GM23248 (cell line): ENCODE measurements at regions not wholly inside any gene's neighbourhood (a gene's known extent, or its start where the extent isn't known, plus 50 kb on each side); places are given as distances from the start of the nearest gene placed in this dataset.

Experiments
- EZH2 ChIP-seq: fragments of 200-600 bp; sonication (generic); IDR thresholded peaks from 2 replicates; pipeline ENCODE4 v1.6.1; 2018; ENCODE audit warnings: antibody characterized with exemption, mild to moderate bottlenecking; ENCODE audit not compliant: insufficient read depth, poor library complexity, severe bottlenecking
- EZH2phosphoT487 ChIP-seq: fragments of 200-600 bp; sonication (generic); IDR thresholded peaks from 2 replicates; pipeline ENCODE4 v1.6.1; 2018; ENCODE audit warnings: antibody characterized with exemption, moderate library complexity, mild to moderate bottlenecking, low read depth; ENCODE audit not compliant: insufficient read depth

- no peak for TF ChIP-seq EZH2
- no peak for TF ChIP-seq EZH2phosphoT487
These were observed 230.7 kb downstream of the TFAP2C start for GRCh38 chr20:56859801-56860261.
